B cell (primary cell): ENCODE measurements at regions not wholly inside any gene's neighbourhood (a gene's known extent, or its start where the extent isn't known, plus 50 kb on each side); places are given as distances from the start of the nearest gene placed in this dataset.

Experiments
- ATAC-seq: fragments of 200-7000 bp; cut with Tn5 transposase; one replicate; pipeline ENCODE4 v1.10.0; 2021; ENCODE audit warnings: low read depth, mild to moderate bottlenecking, moderate number of reproducible peaks, moderate library complexity
- CTCF ChIA-PET: fragments of 350-600 bp; sonication (Branson Sonifier 250); formaldehyde crosslinking; loops from one replicate; lab custom pipeline; 2021; ENCODE audit warnings: antibody characterized with exemption, inconsistent platforms; lab: Charles Lee
- POLR2A ChIA-PET: fragments of 350-600 bp; sonication (Branson Sonifier 250); formaldehyde crosslinking; loops from one replicate; lab custom pipeline; 2021; ENCODE audit warnings: antibody characterized with exemption; lab: Charles Lee
- DNase-seq: peaks from one replicate; pipeline ENCODE4 v3.0.0; 2013
- H2AFZ ChIP-seq: 2 replicates; pipeline ENCODE4 v1.6.1; 2012; ENCODE audit warnings: mild to moderate bottlenecking, low read depth, low read length; ENCODE audit not compliant: insufficient read depth, poor library complexity, severe bottlenecking
- H3K27ac ChIP-seq, 2 donors: 1 replicate in 1 of 2; 2 replicates in 1 of 2; pipeline ENCODE4 v1.5.1; 2012 to 2013; ENCODE audit warnings: low read length in 2 of 2, mild to moderate bottlenecking in 2 of 2, moderate library complexity in 1 of 2
- H3K27me3 ChIP-seq, 4 experiments: fragments of 200-600 bp in 1 of 4; sonication (generic) in 1 of 4; replicated peaks in 1 of 4; 1 replicate in 2 of 4; 2 replicates in 2 of 4; pipeline versions ENCODE4 v1.6.1 to v1.7.0; 2013 to 2016; ENCODE audit warnings: low read length in 3 of 4, mild to moderate bottlenecking in 2 of 4, mixed read lengths in 1 of 4, moderate library complexity in 1 of 4; ENCODE audit not compliant: insufficient read depth in 4 of 4, control insufficient read depth in 3 of 4; ENCODE audit errors: control extremely low read depth in 1 of 4
- H3K36me3 ChIP-seq, 2 experiments: replicated peaks in 1 of 2; 1 replicate in 1 of 2; 2 replicates in 1 of 2; pipeline versions ENCODE4 v1.6.1 to v1.7.1; 2013; ENCODE audit warnings: low read length in 1 of 2; ENCODE audit not compliant: insufficient read depth in 2 of 2, control insufficient read depth in 1 of 2; ENCODE audit errors: control extremely low read depth in 1 of 2, extremely low read depth in 1 of 2
- H3K4me1 ChIP-seq, 2 donors: fragments of 200-600 bp in 1 of 2; sonication (generic) in 1 of 2; 1 replicate in 1 of 2; 2 replicates in 1 of 2; pipeline versions ENCODE4 v1.5.1 to v1.6.1; 2013 to 2017; ENCODE audit warnings: low read length in 2 of 2; ENCODE audit not compliant: control insufficient read depth in 2 of 2, insufficient read depth in 2 of 2
- H3K4me2 ChIP-seq: replicated peaks from 2 replicates; pipeline ENCODE3; 2012; ENCODE audit warnings: mild to moderate bottlenecking, low read depth, low read length; ENCODE audit not compliant: poor library complexity, severe bottlenecking
- H3K4me3 ChIP-seq, 5 experiments: fragments of 200-600 bp in 1 of 5; sonication (generic) in 1 of 5; 1 replicate in 3 of 5; 2 replicates in 2 of 5; pipeline versions ENCODE4 v1.5.1 to v1.7.0; 2011 to 2016; ENCODE audit warnings: low read length in 4 of 5, mild to moderate bottlenecking in 4 of 5, low read depth in 2 of 5, control low read depth in 1 of 5, moderate library complexity in 1 of 5; ENCODE audit not compliant: insufficient read depth in 1 of 5; ENCODE audit errors: control extremely low read depth in 1 of 5, extremely low read depth in 1 of 5
- H3K79me2 ChIP-seq: fragments of 200-600 bp; sonication (generic); one replicate; pipeline ENCODE4 v1.6.0; 2016; ENCODE audit warnings: low read length; ENCODE audit not compliant: control insufficient read depth, insufficient read depth
- H3K9ac ChIP-seq: fragments of 200-600 bp; sonication (generic); 2 replicates; pipeline ENCODE4 v1.6.1; 2017; ENCODE audit warnings: mild to moderate bottlenecking, low read length, moderate library complexity
- H3K9me3 ChIP-seq, 3 donors: one replicate each; pipeline versions ENCODE4 v1.6.1 to v1.7.1; 2013; ENCODE audit warnings: low read length in 2 of 3; ENCODE audit not compliant: control insufficient read depth in 2 of 3, insufficient read depth in 1 of 3; ENCODE audit errors: control extremely low read depth in 1 of 3
- H4K20me1 ChIP-seq: 2 replicates; pipeline ENCODE4 v1.6.0; 2012; ENCODE audit warnings: mild to moderate bottlenecking, low read length; ENCODE audit not compliant: insufficient read depth, control insufficient read depth, poor library complexity, severe bottlenecking
- H3K27ac Mint-ChIP-seq: one replicate; pipeline ENCODE4 v1.8.0; 2021; ENCODE audit warnings: mixed read lengths
- H3K27me3 Mint-ChIP-seq: one replicate; pipeline ENCODE4 v1.8.0; 2021; ENCODE audit warnings: mixed read lengths
- H3K4me1 Mint-ChIP-seq: one replicate; pipeline ENCODE4 v1.8.0; 2021; ENCODE audit warnings: mixed read lengths
- H3K4me3 Mint-ChIP-seq: one replicate; pipeline ENCODE4 v1.8.0; 2021; ENCODE audit warnings: mixed read lengths
- H3K9me3 Mint-ChIP-seq: one replicate; pipeline ENCODE4 v1.8.0; 2022; ENCODE audit warnings: mixed read lengths; ENCODE audit not compliant: insufficient read depth
- CTCF ChIP-seq: fragments of 200-600 bp; IDR thresholded peaks from one replicate; pipeline ENCODE4 v1.8.0; 2022; ENCODE audit warnings: antibody characterized with exemption, mild to moderate bottlenecking
- EZH2 ChIP-seq: IDR thresholded peaks from 2 replicates; pipeline ENCODE4 v1.6.1; 2012; ENCODE audit warnings: borderline replicate concordance, low read depth, mild to moderate bottlenecking, moderate library complexity, low read length; ENCODE audit not compliant: insufficient read depth, poor library complexity, severe bottlenecking
- WGBS: methylation state at CpG from one replicate; pipeline ENCODE4 v1.1.5; 2013; ENCODE audit warnings: missing lambda C conversion rate; ENCODE audit not compliant: insufficient coverage; 5-methylcytosine and 5-hydroxymethylcytosine counted together
- intact Hi-C: fragments of 100-400 bp; cut with micrococcal nuclease; formaldehyde crosslinking; loops from one replicate; pipeline ENCODE4 v1.10.0; 2022

- ATAC-seq (peak; percentile 68), DNase-seq (peak; percentile 65)
- Histone ChIP-seq H3K27me3 (peaks cover 0 to 21% (median 1%) of the 10 kb centered on the region in 4 experiments), H3K36me3 (no peaks in the 10 kb centered on the region), H3K9ac (no peak overlapping the region), H3K27ac (no peak overlapping the region), H3K9me3 (peaks cover 0 to 2% (median 0%) of the 10 kb centered on the region in 3 donors), H2AFZ (no peak overlapping the region), H3K4me1 (peaks cover 8 to 10% of the 10 kb centered on the region in 2 donors), H3K4me3 (no peak overlapping the region), H3K4me2 (peak overlapping the region; percentile 14), H4K20me1 (no peaks in the 10 kb centered on the region), H3K79me2 (no peaks in the 10 kb centered on the region)
- peak; percentile 72 for TF ChIP-seq CTCF
- TF ChIP-seq EZH2 = no peak
- POLR2A ChIA-PET = interaction anchor here (0.6 kb wide), 1 partner anchor 1318 kb away, joined by 7 read pairs; no protein-coding TSS in a partner anchor
- Mint-ChIP-seq H3K9me3 (no peaks in the 10 kb centered on the region), H3K4me3 (no peak overlapping the region), H3K27me3 (peaks cover 38% of the 10 kb centered on the region), H3K4me1 (peaks cover 11% of the 10 kb centered on the region), H3K27ac (no peak overlapping the region)
- CTCF ChIA-PET = interaction anchor here (0.6 to 9.5 kb wide), 29 partner anchors 9 to 143 kb away, joined by 3 to 181 read pairs (median 5); no protein-coding TSS in a partner anchor
- WGBS = 55% methylated on average over 3 of the region's 13 CpGs
- intact Hi-C loops = loop anchor here (1.0 to 2.0 kb wide), 3 partner anchors 38 to 219 kb away; partner anchors contain the start of gene FOXP4
These were observed 82.9 kb upstream of the FOXP4 start for GRCh38 chr6:41463062-41463930.

GRCh38 chr6:41464019-41464418 lies 82.2 kb upstream of the FOXP4 start:
- Histone ChIP-seq H3K27ac (no peak overlapping the region), H4K20me1 (no peaks in the 10 kb centered on the region), H3K4me2 (no peak overlapping the region), H3K27me3 (peaks cover 0 to 27% (median 4%) of the 10 kb centered on the region in 4 experiments), H3K4me3 (no peak overlapping the region), H3K9ac (no peak overlapping the region), H3K36me3 (no peaks in the 10 kb centered on the region), H3K9me3 (peaks cover 0 to 2% (median 0%) of the 10 kb centered on the region in 3 donors), H3K79me2 (no peaks in the 10 kb centered on the region), H3K4me1 (peaks cover 8 to 10% of the 10 kb centered on the region in 2 donors), H2AFZ (no peak overlapping the region)
- ChIA-PET CTCF (interaction anchor here (0.7 to 9.5 kb wide), 19 partner anchors 8 to 142 kb away, joined by 3 to 181 read pairs (median 5); no protein-coding TSS in a partner anchor), POLR2A (no interaction called here)
- Mint-ChIP-seq H3K4me1 (peaks cover 11% of the 10 kb centered on the region), H3K27ac (no peak overlapping the region), H3K4me3 (no peak overlapping the region), H3K27me3 (peaks cover 40% of the 10 kb centered on the region), H3K9me3 (no peaks in the 10 kb centered on the region)
- no peak for TF ChIP-seq CTCF
- no peak for TF ChIP-seq EZH2
- ATAC-seq (no peak), DNase-seq (no peak)
- intact Hi-C loops = no loop called here
- WGBS = 100% methylated on average over 3 of the region's 3 CpGs
